HCT116 (cell line): ENCODE measurements at regions not wholly inside any gene's neighbourhood (a gene's known extent, or its start where the extent isn't known, plus 50 kb on each side); places are given as distances from the start of the nearest gene placed in this dataset.

Source experiments
- ATAC-seq: fragments of 200-7000 bp; cut with Tn5 transposase; 2 replicates; pipeline ENCODE4 v1.9.1; 2020; ENCODE audit warnings: mild to moderate bottlenecking, moderate library complexity
- BruUV-seq: library from RNA; stranded (reverse); fragments of 400-500 nt; replicated peaks from 2 replicates; lab custom pipeline; 2021; lab: Mats Ljungman, UMichigan
- CTCF ChIA-PET: fragments of 300-600 bp; sonication (Branson Sonifier 250); formaldehyde crosslinking; loops from one replicate; lab custom pipeline; 2021; ENCODE audit warnings: antibody characterized with exemption; lab: Charles Lee
- POLR2A ChIA-PET: fragments of 300-600, 350-600 bp; sonication (Branson Sonifier 250); formaldehyde crosslinking; loops from one replicate; lab custom pipeline; 2021; ENCODE audit warnings: antibody characterized with exemption; lab: Charles Lee
- RAD21 ChIA-PET, 2 experiments: fragments of 300-600 bp; sonication (Branson Sonifier 250); formaldehyde crosslinking; loops; one replicate each; lab custom pipeline; 2023; ENCODE audit warnings: low total read pairs in 2 of 2; ENCODE audit not compliant: uncharacterized antibody in 2 of 2, unreplicated experiment in 2 of 2, low non-redundant PET in 1 of 2; lab: Charles Lee
- DNase-seq: peaks from one replicate; pipeline ENCODE4 v3.0.0-alpha.2; 2010; ENCODE audit warnings: low read depth, low spot score
- H2AFZ ChIP-seq: fragments of 200-600 bp; shearing (Covaris generic), sonication (generic); 2 replicates; pipeline ENCODE4 v1.6.1; 2017; ENCODE audit warnings: low read depth, mixed run types, mixed read lengths, antibody characterized with exemption, low read length; ENCODE audit not compliant: poor library complexity, severe bottlenecking
- H3K27ac ChIP-seq: 2 replicates; pipeline ENCODE4 v1.5.1; 2012; ENCODE audit warnings: low read depth, low read length
- H3K27me3 ChIP-seq: fragments of 200-600 bp; sonication (generic); 2 replicates; pipeline ENCODE4 v1.6.1; 2016; ENCODE audit warnings: mixed run types, low read length, mixed read lengths; ENCODE audit not compliant: insufficient read depth
- H3K36me3 ChIP-seq, 2 experiments: fragments of 200-500 bp in 1 of 2; fragments of 200-600 bp in 1 of 2; sonication (Bioruptor generic) in 1 of 2; sonication (generic) in 1 of 2; 2 replicates each; pipeline versions ENCODE4 v1.5.1 to v1.6.1; 2014 to 2016; ENCODE audit warnings: low read length in 2 of 2, inconsistent platforms in 1 of 2, mixed read lengths in 1 of 2, mixed run types in 1 of 2; ENCODE audit not compliant: insufficient read depth in 2 of 2, control insufficient read depth in 1 of 2
- H3K4me1 ChIP-seq, 2 experiments: fragments of 200-600 bp in 1 of 2; sonication (generic) in 1 of 2; 2 replicates each; pipeline versions ENCODE4 v1.5.1 to v1.6.1; 2012 to 2017; ENCODE audit warnings: low read length in 2 of 2, inconsistent platforms in 1 of 2, mild to moderate bottlenecking in 1 of 2, mixed read lengths in 1 of 2, mixed run types in 1 of 2, moderate library complexity in 1 of 2; ENCODE audit not compliant: insufficient read depth in 2 of 2, control insufficient read depth in 1 of 2
- H3K4me2 ChIP-seq: fragments of 200-600 bp; sonication (generic); 2 replicates; pipeline ENCODE4 v1.6.1; 2017; ENCODE audit warnings: mixed run types, low read length, mixed read lengths
- H3K4me3 ChIP-seq, 2 experiments: fragments of 200-600 bp in 1 of 2; sonication (generic) in 1 of 2; replicated peaks in 1 of 2; 2 replicates each; pipeline ENCODE4 v1.5.1; 2011 to 2016; ENCODE audit warnings: low read length in 2 of 2, control low read depth in 1 of 2, low read depth in 1 of 2, mild to moderate bottlenecking in 1 of 2, mixed read lengths in 1 of 2, mixed run types in 1 of 2
- H3K79me2 ChIP-seq: fragments of 200-600 bp; sonication (generic); 2 replicates; pipeline ENCODE4 v1.6.1; 2017; ENCODE audit warnings: mild to moderate bottlenecking, mixed run types, low read length, moderate library complexity, mixed read lengths; ENCODE audit not compliant: insufficient read depth
- H3K9ac ChIP-seq: fragments of 200-600 bp; sonication (generic); 2 replicates; pipeline ENCODE4 v1.6.1; 2016; ENCODE audit warnings: low read length, mixed read lengths
- H3K9me2 ChIP-seq: fragments of 200-600 bp; sonication (generic), shearing (Covaris generic); 2 replicates; pipeline ENCODE4 v1.6.1; 2017; ENCODE audit warnings: mixed run types, mild to moderate bottlenecking, moderate library complexity; ENCODE audit not compliant: insufficient read depth
- H3K9me3 ChIP-seq, 2 experiments: fragments of 200-500 bp in 1 of 2; fragments of 200-600 bp in 1 of 2; sonication (Bioruptor generic) in 1 of 2; sonication (generic) in 1 of 2; 2 replicates each; pipeline ENCODE4 v1.6.1; 2014 to 2017; ENCODE audit warnings: low read length in 2 of 2, mixed read lengths in 2 of 2, inconsistent platforms in 1 of 2, low read depth in 1 of 2, mild to moderate bottlenecking in 1 of 2, mixed run types in 1 of 2, moderate library complexity in 1 of 2; ENCODE audit not compliant: control insufficient read depth in 1 of 2, insufficient read depth in 1 of 2
- H4K20me1 ChIP-seq: fragments of 200-600 bp; sonication (generic), shearing (Covaris generic); 2 replicates; pipeline ENCODE4 v1.6.1; 2017; ENCODE audit warnings: mixed run types, mild to moderate bottlenecking, moderate library complexity; ENCODE audit not compliant: insufficient read depth
- ATF3 ChIP-seq: IDR thresholded peaks from 2 replicates; pipeline ENCODE4 v1.6.1; 2012
- CBX3 ChIP-seq: IDR thresholded peaks from 2 replicates; pipeline ENCODE4 v1.6.1; 2012; ENCODE audit warnings: low read depth
- CTCF ChIP-seq, 3 experiments: fragments of 200-600 bp in 1 of 3; sonication (generic) in 1 of 3; IDR thresholded peaks in 2 of 3; conservative IDR thresholded peaks in 1 of 3; 2 replicates each; pipeline ENCODE4 v1.5.1; 2012 to 2017; ENCODE audit warnings: low read depth in 2 of 3, low read length in 2 of 3, antibody characterized with exemption in 1 of 3, borderline replicate concordance in 1 of 3, control low read depth in 1 of 3, mild to moderate bottlenecking in 1 of 3, mixed read lengths in 1 of 3, mixed run types in 1 of 3, moderate library complexity in 1 of 3; ENCODE audit not compliant: insufficient read depth in 1 of 3
- EZH2phosphoT487 ChIP-seq: fragments of 200-600 bp; IDR thresholded peaks from 2 replicates; pipeline ENCODE4 v1.6.1; 2018; ENCODE audit warnings: antibody characterized with exemption, borderline replicate concordance
- POLR2A ChIP-seq: IDR thresholded peaks from 2 replicates; pipeline ENCODE4 v1.7.0; 2011; ENCODE audit warnings: borderline replicate concordance; ENCODE audit not compliant: insufficient read depth, insufficient read length; ENCODE audit errors: extremely low read depth
- POLR2AphosphoS5 ChIP-seq: IDR thresholded peaks from 2 replicates; pipeline ENCODE4 v1.6.1; 2011; ENCODE audit warnings: mild to moderate bottlenecking, low read depth, low read length, moderate library complexity
- RAD21 ChIP-seq: IDR thresholded peaks from 2 replicates; pipeline ENCODE4 v1.6.1; 2012; ENCODE audit warnings: low read depth, mild to moderate bottlenecking
- REST ChIP-seq: IDR thresholded peaks from 2 replicates; pipeline ENCODE4 v1.6.1; 2012; ENCODE audit warnings: low read depth
- SIN3A ChIP-seq: IDR thresholded peaks from 2 replicates; pipeline ENCODE4 v1.6.1; 2012; ENCODE audit warnings: low read depth
- SP1 ChIP-seq: IDR thresholded peaks from 2 replicates; pipeline ENCODE4 v1.6.1; 2012; ENCODE audit warnings: low read depth
- SRF ChIP-seq: IDR thresholded peaks from 2 replicates; pipeline ENCODE4 v1.6.1; 2012; ENCODE audit warnings: low read depth
- ZFX ChIP-seq: fragments of 450-650 bp; IDR thresholded peaks from 2 replicates; pipeline ENCODE4 v1.6.1; 2017
- intact Hi-C: fragments of 100-400 bp; cut with micrococcal nuclease; formaldehyde crosslinking; loops from 2 replicates; pipeline ENCODE4 v1.10.0; 2022

GRCh38 chr9:38292480-38292879 lies 100.0 kb upstream of the ALDH1B1 start:
- no peaks in the 10 kb centered on the region for H3K36me3 ChIP-seq
- H2AFZ ChIP-seq: no peak overlapping the region
- no peaks in the 10 kb centered on the region for H4K20me1 ChIP-seq
- no peaks in the 10 kb centered on the region for H3K79me2 ChIP-seq
- no peak overlapping the region for H3K4me2 ChIP-seq
- H3K9ac ChIP-seq: no peak overlapping the region
- CTCF ChIA-PET: no interaction called here
- no peak overlapping the region for H3K4me3 ChIP-seq
- H3K27me3 ChIP-seq: 0 out of 2 replicates have a peak, but pooled peaks cover 4% of the 10 kb centered on the region
- TF ChIP-seq POLR2A: no peak
- no peak for TF ChIP-seq EZH2phosphoT487
- TF ChIP-seq SRF: no peak
- TF ChIP-seq CTCF (IDR thresholded peaks at IDR 0.05 in 2 of 3, conservative IDR thresholded peaks at IDR 0.05 in 1 of 3; ENCODE audit: borderline replicate concordance in 1 of 3, insufficient read depth in 1 of 3, low read depth in 2 of 3, low read length in 2 of 3): no peak
- no peak for TF ChIP-seq CBX3
- TF ChIP-seq ZFX: no peak
- TF ChIP-seq SP1: no peak
- TF ChIP-seq POLR2AphosphoS5: no peak
- TF ChIP-seq SIN3A: no peak
- TF ChIP-seq ATF3: no peak
- TF ChIP-seq RAD21: no peak
- TF ChIP-seq REST: no peak
- POLR2A ChIA-PET: no interaction called here
- H3K9me2 ChIP-seq: no peaks in the 10 kb centered on the region
- no peaks in the 10 kb centered on the region for H3K4me1 ChIP-seq
- no peak for DNase-seq
- no peaks in the 10 kb centered on the region for H3K9me3 ChIP-seq
- intact Hi-C loops: no loop called here
- no peak for ATAC-seq
- BruUV-seq: no TSS peak
- RAD21 ChIA-PET: no interaction called here
- H3K27ac ChIP-seq: no peak overlapping the region
